ENCODE measurements at regions not wholly inside any gene's neighbourhood (a gene's known extent, or its start where the extent isn't known, plus 50 kb on each side); places are given as distances from the start of the nearest gene placed in this dataset.

DNA sequence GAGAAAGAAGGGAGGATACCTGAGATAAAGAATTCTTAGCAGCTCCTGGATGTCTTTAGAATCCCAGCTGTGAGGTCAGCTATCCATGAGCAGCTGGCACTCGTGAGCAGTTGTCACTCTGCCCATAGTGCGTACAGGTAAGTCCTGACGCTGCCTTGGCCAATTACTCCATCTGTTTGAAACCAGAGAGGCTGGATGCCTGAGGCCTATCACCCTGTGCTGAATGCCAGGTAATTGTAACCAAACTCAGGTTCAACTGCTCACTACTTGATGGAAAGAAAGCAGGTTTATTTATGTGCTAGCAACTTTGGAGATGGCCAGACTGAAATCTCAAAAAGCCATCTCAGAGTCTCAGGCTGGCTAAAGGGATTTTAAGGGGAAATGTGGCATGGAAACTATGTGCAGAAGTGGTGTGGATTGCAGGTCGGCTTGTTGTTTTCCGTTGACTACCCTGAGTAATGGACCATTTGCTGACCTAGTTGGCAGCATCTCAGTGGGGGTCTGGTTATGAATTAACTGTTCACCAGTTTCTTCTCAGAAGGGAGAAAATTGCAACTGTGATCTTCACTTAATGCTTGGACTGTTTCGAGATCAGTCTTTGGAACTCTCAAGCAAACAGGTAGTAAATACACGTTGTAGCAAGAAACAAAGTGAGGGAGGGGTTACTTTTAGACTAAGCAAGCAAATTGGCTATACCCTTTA, 1614.0 kb upstream of the PCDH10 start:
- Histone ChIP-seq H3K9me3 (ENCODE audit: control insufficient read depth, low read depth, low read length) (no peaks in the 10 kb centered on the region), H3K36me3 (ENCODE audit: control insufficient read depth in 2 of 2, extremely low read depth in 1 of 2, insufficient read depth in 2 of 2, low read length in 2 of 2) (no peaks in the 10 kb centered on the region), H3K27ac (ENCODE audit: control insufficient read depth, insufficient read depth, low read length) (no peak overlapping the region), H2AFZ (ENCODE audit: control insufficient read depth, low read length) (peak overlapping the region; percentile 76), H3K9me1 (ENCODE audit: control insufficient read depth, extremely low read depth, insufficient read depth, low read length) (no peaks in the 10 kb centered on the region), H3K4me1 (ENCODE audit: control insufficient read depth, extremely low read depth, insufficient read depth, low read length) (no peaks in the 10 kb centered on the region), H3K79me2 (ENCODE audit: control insufficient read depth, insufficient read depth, low read length) (no peaks in the 10 kb centered on the region), H3K27me3 (ENCODE audit: control insufficient read depth, extremely low read depth, insufficient read depth, low read length) (no peaks in the 10 kb centered on the region), H3K4me2 (ENCODE audit: control insufficient read depth, extremely low read depth, insufficient read depth, low read depth, low read length) (no peak overlapping the region), H4K20me1 (ENCODE audit: control insufficient read depth, extremely low read depth, insufficient read depth, low read length) (no peaks in the 10 kb centered on the region), H3K4me3 (ENCODE audit: control insufficient read depth in 2 of 3, extremely low read depth in 1 of 3, insufficient read depth in 2 of 3, low read depth in 1 of 3, low read length in 3 of 3) (no peak overlapping the region), H3K9ac (ENCODE audit: control insufficient read depth, extremely low read depth, insufficient read depth, low read length) (no peak overlapping the region)
- DNase-seq (ENCODE audit: low read depth, low spot score) (no peak), FAIRE-seq (no peak)
- dilution Hi-C loops (cut with MboI; ENCODE audit: extremely low pct_ligation_motif_present, low sequenced_read_pairs), result no loop called here
- TF ChIP-seq EZH2 (IDR thresholded peaks at IDR 0.05; ENCODE audit: low read length), result no peak
- TF ChIP-seq, protein P1, sequence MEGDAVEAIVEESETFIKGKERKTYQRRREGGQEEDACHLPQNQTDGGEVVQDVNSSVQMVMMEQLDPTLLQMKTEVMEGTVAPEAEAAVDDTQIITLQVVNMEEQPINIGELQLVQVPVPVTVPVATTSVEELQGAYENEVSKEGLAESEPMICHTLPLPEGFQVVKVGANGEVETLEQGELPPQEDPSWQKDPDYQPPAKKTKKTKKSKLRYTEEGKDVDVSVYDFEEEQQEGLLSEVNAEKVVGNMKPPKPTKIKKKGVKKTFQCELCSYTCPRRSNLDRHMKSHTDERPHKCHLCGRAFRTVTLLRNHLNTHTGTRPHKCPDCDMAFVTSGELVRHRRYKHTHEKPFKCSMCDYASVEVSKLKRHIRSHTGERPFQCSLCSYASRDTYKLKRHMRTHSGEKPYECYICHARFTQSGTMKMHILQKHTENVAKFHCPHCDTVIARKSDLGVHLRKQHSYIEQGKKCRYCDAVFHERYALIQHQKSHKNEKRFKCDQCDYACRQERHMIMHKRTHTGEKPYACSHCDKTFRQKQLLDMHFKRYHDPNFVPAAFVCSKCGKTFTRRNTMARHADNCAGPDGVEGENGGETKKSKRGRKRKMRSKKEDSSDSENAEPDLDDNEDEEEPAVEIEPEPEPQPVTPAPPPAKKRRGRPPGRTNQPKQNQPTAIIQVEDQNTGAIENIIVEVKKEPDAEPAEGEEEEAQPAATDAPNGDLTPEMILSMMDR (optimal IDR thresholded peaks at IDR 0.05 in 1 of 3, IDR thresholded peaks at IDR 0.05 in 1 of 3, conservative IDR thresholded peaks at IDR 0.05 in 1 of 3; ENCODE audit: extremely low read depth in 1 of 3, insufficient read depth in 2 of 3, low read length in 3 of 3), result no peak

DNA sequence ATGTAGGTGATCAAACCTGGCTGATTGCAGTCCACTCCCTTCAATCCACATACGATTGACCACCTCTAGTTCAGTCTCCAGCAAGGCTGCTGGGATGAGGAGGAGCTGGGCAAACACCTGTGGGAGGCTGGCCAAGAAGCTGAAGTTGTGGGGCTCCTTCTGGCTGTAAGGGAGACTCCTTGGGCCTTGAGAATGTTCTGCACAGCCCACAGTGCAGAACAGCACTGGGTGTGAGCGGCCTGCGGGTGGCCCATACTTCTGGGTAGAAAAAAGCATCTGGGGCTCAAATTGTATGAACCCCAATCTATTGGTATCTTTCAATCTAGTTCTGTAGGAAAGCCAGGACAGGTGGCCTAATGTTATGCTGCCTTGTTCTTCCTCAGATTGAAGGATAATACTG, 1608.8 kb upstream of the PCDH10 start:
- no peak overlapping the region for H3K4me3 ChIP-seq (ENCODE audit: control insufficient read depth in 2 of 3, extremely low read depth in 1 of 3, insufficient read depth in 2 of 3, low read depth in 1 of 3, low read length in 3 of 3)
- no peaks in the 10 kb centered on the region for H3K9me3 ChIP-seq (ENCODE audit: control insufficient read depth, low read depth, low read length)
- H3K27ac ChIP-seq (ENCODE audit: control insufficient read depth, insufficient read depth, low read length), result no peak overlapping the region
- DNase-seq (ENCODE audit: low read depth, low spot score) (no peak), FAIRE-seq (no peak)
- H3K4me2 ChIP-seq (ENCODE audit: control insufficient read depth, extremely low read depth, insufficient read depth, low read depth, low read length), result no peak overlapping the region
- no peaks in the 10 kb centered on the region for H3K4me1 ChIP-seq (ENCODE audit: control insufficient read depth, extremely low read depth, insufficient read depth, low read length)
- no peaks in the 10 kb centered on the region for H3K9me1 ChIP-seq (ENCODE audit: control insufficient read depth, extremely low read depth, insufficient read depth, low read length)
- no peaks in the 10 kb centered on the region for H3K36me3 ChIP-seq (ENCODE audit: control insufficient read depth in 2 of 2, extremely low read depth in 1 of 2, insufficient read depth in 2 of 2, low read length in 2 of 2)
- H3K9ac ChIP-seq (ENCODE audit: control insufficient read depth, extremely low read depth, insufficient read depth, low read length), result no peak overlapping the region
- no peak for TF ChIP-seq EZH2 (IDR thresholded peaks at IDR 0.05; ENCODE audit: low read length)
- TF ChIP-seq, protein P1 (optimal IDR thresholded peaks at IDR 0.05 in 1 of 3, IDR thresholded peaks at IDR 0.05 in 1 of 3, conservative IDR thresholded peaks at IDR 0.05 in 1 of 3; ENCODE audit: extremely low read depth in 1 of 3, insufficient read depth in 2 of 3, low read length in 3 of 3), result no peak
- H2AFZ ChIP-seq (ENCODE audit: control insufficient read depth, low read length), result no peak overlapping the region
- H3K27me3 ChIP-seq (ENCODE audit: control insufficient read depth, extremely low read depth, insufficient read depth, low read length), result no peaks in the 10 kb centered on the region
- no peaks in the 10 kb centered on the region for H3K79me2 ChIP-seq (ENCODE audit: control insufficient read depth, insufficient read depth, low read length)
- no peaks in the 10 kb centered on the region for H4K20me1 ChIP-seq (ENCODE audit: control insufficient read depth, extremely low read depth, insufficient read depth, low read length)
- dilution Hi-C loops (cut with MboI; ENCODE audit: extremely low pct_ligation_motif_present, low sequenced_read_pairs), result no loop called here
